NCI-H774 (cell line): ENCODE measurements at regions not wholly inside any gene's neighbourhood (a gene's known extent, or its start where the extent isn't known, plus 50 kb on each side); places are given as distances from the start of the nearest gene placed in this dataset.

ENCODE experiments used
- DNase-seq: peaks from one replicate; lab custom pipeline; 2025; lab: John Stamatoyannopoulos, UW

DNA sequence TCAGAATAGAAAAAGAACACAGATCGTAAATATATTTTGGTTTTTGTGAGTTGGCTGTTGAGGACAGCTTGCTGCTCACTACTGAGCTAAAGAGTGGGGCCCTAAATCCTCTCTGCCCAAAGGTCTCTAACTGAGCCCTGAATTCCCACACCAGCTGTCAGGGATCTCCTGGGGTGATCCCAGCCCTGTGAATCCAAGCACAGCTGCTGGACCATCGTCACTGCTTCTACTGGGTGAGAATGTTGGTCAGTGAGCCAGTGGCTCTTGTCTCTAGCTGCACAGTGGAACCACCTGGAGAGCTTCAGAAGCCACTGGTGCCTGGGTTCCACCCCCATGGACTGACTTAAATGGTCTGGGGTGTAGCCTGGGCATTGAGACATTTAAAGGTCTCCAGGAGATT is 90.5 kb upstream of the IL12A start:
- DNase-seq: no peak

DNA sequence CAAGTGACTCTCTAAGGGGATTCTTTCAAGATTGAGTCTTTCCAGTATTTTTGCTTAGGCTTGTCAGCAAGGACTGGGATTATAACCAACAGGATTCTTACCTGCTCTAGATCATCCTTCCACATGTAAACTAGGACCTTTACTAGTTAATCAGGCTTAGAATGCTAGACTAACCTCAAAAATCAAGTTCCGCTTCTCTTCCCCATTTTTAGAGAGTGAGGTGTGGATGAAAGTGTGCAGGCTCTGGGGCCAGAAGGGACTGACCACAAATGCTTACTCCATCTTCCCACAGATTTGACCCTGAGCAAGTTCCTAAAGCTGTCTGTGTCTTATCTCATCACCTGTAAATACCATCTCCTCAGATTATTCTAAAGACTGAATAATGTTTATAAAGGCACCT is 89.5 kb upstream of the IL12A start:
- DNase-seq: no peak

DNA sequence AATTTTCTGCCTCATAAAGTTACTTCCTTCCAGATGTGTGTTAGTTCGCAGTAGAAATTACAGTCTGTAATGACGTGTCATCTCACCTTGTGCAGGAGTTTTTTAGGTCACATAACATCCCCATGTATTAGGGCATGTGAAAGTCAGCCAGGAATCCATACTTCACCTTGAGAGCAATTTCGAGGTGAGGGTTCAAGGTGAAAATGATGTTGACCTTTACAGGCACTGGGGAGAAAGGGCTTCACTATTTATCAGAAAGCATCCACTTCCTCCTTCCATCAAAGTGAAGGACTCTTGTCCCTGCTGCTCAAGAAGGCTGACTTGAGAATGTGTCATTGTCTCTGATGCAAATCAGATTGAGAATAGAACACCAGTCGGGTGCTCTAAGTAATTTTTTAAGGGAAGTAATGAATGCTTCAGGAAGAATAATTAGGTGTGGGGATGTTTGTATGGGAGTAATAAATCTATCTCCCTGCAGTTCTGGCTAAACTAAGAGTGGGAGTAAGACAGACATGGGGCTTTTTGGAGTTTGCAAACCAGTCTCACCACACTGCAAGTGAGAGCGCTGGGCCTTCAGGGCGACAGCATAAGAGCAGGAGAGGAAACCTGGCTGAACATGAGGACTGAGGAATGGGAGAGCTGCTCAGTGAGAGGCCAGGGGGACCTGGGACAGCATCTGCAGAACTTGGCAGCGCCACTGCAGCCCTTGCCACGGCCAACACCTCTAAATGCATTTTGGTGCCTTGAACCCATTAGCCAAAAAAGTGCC is 85.9 kb upstream of the IL12A start:
- no peak for DNase-seq

DNA sequence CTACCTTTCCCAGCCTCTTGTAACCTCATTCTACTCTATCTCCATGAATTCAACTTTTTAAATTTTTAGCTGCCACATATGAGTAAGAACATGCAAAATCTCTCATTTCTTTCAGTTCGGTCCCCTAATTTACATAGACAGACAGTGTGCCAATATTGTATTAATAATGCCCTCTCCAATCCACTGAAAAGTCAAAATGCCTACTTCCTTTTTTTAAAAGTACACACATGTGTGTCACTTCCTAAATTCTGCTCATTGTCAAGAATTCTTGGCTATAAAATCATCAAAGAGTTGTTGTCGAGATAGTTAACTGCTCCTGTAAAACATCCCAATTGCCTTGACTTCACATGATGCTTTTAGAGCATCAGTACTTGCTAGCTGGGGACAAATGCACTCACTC is 84.2 kb upstream of the IL12A start:
- no peak for DNase-seq

DNA sequence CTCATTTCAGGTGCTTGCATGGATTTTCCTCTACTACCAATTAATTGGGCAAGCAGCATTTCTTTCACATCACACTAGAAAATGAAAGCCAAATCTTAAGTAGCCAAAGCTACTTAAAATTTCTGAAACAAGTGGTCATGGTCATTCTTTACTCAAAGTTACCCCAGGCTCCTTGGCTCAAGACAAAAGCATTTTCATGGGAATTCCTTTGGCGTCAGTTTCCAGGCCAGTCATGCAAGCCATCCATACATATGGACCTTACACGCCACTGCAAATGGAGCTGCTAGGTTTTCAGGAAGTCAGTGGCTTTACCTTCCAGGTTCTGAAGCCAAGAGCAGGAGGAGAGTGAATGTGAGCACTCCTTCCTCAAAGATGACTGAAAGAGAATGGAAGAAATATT is 83.7 kb upstream of the IL12A start:
- DNase-seq: no peak

DNA sequence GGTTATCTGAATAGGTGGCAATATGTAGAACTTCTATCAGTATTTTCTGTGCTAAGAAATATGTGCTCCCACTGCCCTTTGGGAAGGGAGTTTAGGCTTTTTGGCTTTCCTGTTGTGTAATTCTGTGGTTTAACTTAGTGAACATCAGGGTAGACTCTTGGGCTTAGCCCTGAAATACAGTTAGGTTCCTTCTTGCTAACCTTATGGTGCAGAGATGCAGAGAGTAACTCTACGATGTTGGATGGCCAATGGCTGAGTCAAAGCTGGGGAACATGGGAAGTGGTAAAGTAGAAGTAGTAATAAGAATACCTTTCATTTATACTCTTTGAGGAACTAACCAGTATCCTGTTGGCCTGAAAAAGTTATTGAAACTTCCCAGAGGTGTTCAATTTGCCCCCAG is 80.8 kb upstream of the IL12A start:
- no peak for DNase-seq

DNA sequence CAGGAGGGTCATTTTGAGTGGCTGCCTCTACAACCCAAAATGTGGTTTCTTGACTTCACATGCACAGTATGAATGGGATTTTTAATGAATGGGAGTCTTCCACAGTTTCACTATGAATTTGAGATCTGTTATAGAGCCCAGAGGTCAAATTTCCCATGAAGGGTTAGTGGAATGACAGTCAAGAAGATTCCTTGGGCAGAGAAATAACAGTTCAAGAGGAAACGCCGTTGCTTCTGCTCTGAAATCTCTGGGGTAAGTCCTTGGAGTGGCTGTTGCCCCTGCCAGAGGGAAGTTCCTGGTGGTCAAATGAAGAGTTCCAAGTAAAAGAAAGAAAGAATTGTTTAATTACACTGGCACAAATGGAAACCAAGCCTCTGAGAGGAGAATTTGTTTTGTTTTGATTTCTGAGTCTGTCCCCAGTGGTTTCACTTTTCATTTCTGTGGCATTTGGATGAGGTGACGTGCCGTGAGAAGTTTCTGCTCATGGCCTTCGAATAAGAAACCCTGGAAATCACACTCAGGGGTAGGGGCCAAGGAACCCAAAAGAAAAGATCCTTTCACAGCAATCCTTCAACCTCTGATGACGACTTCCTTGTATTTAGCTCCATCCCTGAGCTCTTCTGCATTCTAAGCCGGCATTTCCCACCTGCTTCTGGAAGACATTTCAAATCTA is 77.5 kb upstream of the IL12A start:
- DNase-seq: no peak

DNA sequence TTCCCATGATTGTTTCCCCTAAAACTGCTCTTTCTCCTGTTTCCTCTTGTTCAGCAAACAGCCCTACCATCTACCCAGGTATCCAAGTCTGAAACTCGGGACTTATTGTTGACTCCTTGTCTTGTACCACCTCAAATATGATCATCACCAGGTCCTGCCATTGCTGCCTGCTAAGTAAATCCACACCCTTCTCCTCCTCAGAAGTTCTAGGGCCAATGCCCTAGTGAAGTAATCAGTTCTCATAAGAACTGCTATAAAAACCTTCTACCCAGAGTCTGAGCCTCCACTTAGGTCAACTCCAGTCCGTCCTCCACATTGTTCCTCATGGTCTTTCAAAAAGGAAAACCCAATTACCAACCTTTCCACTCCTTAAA is 77.0 kb upstream of the IL12A start:
- no peak for DNase-seq

DNA sequence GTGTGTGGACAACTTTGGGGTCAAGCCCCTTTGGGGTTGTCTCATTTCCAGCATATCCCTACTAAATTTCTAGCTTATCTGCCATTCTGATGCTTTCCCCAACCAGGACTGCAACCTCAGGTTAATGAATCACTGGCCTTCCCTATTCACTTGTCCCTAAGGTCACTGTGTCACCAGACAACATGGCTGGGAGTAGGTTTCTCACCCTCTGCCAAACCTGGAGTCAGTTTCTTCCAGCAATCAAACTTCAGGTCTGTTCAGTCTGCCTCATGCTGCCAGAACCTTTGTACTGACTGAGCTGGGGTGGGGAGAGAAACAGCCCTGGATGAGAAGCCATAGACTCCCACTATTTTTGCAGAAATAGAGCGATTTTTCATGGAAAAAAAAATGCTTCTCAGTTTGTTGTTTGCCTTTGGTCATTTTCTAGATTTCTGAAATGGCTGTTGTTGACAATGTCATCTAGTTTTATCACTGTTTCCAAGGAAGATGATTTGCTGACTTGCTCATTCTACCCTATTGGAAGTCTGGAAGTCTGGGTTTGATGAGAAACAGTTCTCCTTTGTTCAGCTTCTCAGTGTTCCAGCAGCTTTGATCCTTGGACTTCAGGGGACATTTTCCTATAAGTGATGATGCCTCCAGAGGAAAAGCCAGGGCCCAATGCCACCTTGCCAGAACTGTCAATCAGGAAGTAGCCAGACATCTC is 74.8 kb upstream of the IL12A start:
- no peak for DNase-seq

DNA sequence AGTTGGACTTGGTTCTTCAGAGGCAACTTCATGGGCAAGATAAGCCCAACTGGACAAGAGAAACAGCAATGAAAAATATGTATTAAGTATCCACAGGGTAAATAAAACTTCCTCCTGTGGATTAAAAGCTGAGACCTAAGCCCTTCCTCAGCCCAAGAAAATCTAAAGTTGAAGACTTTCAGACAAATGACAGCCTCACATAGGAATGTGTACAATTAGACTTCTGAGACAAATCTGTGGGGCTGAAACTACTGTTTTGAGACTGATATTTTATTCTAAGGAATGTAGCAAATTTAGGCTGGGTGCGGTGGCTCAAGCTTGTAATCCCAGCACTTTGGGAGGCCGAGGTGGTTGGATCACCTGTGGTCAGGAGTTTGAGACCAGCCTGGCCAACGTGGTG is 74.2 kb upstream of the IL12A start:
- DNase-seq: no peak

DNA sequence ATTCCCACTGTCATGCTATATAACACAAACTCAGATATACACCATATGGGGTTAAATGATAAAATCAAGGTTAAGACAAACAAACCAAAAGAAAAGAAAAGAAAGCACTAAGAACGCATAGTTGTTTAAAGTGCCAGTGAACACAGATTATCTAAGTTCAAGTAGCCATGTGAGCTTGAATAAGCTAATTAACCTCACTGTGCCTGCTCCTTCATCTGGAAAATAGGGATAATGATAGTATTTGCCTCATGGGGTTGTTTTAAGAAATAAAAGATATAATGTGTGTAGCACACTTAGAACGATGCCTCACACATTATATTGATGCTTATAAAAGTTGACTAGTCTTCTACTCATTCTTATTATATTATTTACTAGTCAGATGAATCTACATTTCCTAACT is 72.6 kb upstream of the IL12A start:
- no peak for DNase-seq

DNA sequence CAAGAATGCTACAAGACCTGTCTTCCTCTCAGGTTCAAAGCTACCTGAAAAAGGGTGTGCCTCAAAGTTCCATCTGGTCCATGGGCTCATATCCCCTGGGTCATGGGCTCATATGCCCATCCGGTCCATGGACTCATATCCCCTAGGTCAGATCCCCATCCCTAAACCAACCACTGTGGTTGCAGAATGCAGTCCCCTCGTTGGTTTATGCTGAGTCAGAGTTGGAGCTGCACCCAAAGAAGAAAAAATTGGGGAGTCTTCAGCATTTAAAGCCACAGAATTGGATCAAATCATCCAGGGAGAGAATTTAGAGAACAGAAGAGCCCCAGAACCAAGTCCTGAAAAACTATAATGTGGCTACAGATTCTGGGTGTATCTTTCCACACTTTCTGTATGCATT is 71.5 kb upstream of the IL12A start:
- DNase-seq: no peak

DNA sequence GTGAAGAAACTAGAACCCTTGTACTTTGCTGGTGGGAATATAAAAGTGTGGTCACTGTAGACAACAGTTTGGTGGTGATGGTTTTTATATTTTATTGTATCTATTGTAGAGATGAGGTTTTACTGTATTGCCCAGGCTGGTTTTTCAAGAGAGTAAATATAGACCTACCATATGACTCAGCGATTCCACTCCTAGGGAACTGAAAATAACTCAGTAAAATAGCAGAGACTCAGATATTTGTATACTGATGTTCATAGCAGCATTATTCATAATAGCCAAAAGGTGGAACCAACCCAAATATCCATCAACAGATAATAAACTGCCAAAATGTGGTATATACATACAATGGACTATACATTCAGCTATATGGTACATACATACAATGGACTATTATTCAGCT is 68.8 kb upstream of the IL12A start:
- DNase-seq: no peak

DNA sequence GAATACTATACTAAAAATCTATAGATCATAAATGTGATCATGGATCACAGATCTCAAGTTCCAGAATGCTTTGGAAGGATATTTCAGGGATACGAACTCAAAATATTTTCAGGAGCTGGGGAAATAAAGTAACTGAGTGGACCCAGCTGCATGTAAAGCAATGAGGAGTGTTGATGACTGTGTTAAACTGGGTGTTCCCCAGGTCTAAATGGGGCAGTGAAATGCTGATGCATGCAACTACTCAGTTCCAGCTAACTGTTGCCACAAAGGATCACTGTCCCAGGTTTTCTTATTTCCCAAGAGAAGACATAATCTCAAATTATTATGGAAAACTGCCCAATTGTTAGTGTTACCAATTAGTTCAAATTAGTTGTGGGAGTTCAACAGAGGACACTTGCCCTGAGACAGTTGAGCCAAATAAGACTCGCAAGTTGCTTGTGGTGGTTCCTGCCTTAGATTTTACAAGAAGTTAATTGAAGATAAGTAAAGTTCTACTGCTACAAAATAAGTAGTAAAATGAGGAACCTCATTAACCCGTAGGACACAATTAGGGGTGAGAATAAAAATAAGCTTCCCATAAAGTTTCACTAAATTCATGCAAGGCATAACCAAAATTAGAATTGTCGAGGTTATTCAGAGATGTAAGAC is 66.3 kb upstream of the IL12A start:
- no peak for DNase-seq

DNA sequence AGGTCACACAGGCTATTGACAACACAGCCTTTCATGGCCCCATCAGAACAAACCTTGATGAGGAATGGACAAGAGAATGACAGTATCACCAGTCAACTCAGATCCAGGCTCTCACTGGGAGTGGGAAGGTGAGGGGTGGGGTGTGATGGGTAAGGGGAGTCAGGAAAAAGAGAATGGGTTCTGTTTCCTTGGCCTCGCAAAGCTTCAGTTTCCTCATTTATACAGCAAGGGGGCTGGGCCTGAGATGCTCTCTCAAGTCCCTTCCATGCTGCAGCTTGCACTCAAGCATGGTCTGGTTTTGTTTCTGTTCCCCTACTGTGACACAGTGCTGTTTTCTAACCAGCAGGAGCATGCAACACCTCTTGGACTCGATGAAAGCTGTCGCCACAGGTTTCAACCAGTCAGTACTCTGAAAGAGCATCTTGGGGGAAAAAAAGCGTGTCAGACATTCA is 65.7 kb upstream of the IL12A start:
- no peak for DNase-seq

DNA sequence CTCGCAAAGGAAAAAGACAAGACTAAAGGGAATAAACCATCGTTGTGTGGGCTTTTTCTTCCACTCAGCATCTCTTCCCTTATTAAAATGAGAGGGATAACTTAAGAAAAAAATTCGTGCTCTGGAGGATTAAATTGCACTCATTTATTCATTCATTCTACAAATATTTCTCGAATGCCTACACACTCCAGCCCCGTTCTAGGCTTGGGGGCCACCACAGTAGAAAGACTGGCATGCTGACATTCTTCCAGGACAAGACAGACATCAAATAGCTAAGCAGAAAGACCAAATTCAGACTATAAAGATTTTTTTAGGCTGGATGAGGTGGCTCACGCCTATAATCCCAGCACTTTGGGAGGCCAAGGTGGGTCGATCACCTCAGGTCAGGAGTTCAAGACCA is 65.3 kb upstream of the IL12A start:
- no peak for DNase-seq

DNA sequence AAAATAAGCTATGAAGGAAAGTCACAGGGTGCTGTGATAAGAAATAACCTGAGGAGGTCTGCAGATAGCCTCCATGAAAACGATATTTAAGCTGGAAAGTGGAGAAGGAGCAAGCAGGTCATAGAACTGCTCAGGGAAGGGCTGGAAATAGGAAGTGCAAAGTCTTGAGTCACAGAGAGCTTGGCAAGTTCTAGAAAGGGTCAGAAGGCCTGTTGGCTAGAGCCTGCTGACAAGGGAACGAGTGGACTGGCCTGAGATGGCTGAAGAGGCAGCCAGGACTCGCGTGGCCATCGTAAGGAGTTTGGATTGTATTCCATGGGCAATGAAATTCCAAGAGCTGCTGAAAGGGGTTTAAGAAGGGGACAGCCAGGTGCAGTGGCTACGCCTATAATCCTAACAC is 64.7 kb upstream of the IL12A start:
- DNase-seq: no peak

DNA sequence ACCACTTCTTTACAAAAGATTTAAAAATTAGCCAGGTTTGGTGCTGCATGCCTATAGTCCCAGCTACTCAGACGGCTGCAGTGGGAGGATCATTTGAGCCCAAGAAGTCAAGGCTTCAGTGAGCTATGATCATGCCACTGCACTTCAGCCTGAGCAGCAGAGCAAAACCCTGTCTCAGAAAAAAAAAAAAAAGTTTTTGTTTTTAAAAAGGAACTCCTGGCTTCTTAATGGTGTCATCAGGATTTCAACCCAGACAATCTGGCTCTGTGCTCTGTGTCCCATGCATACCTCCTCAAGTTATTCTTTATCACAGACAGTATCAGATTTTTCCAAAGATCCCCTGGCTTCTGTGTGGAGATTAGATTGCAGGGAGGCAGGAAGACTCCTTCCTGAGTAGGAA is 64.2 kb upstream of the IL12A start:
- DNase-seq: no peak

DNA sequence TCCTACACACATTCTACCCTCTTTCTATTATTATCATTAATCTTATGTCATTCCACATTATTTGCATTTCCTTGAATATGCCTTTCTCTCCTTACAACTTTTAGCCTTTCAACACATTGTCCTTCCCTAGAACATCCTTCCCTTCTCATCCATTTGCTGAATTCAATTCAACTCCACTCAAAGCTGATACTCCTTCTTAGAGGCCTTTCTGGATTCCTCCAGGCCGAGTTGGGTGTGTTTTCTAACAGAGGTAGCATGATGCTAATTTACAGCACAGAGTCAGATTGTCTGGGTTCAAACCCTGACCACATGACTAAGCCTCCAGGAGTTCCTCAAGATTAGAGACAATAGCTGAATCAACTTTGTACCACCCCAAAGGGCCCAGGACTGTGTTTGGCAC is 63.4 kb upstream of the IL12A start:
- DNase-seq: no peak

DNA sequence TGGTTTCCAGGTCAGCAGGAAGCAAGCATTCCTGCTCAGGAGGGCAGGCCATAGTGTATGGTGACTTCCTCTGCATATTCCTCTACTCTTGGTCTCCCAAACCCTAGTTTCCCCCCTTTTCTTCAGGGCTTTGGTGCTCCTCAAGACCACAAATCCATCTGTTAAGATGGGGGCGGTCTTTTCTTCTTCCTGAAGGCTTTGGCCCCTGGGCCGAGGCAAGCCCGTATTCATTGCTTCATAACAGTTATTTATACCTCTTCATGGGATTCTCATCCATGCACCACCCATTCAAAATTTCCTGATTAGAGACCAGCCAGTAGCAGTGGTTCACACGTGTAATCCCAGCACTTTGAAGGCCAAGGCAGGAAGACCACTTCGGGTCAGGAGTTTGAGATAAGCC is 62.1 kb upstream of the IL12A start:
- DNase-seq: no peak

DNA sequence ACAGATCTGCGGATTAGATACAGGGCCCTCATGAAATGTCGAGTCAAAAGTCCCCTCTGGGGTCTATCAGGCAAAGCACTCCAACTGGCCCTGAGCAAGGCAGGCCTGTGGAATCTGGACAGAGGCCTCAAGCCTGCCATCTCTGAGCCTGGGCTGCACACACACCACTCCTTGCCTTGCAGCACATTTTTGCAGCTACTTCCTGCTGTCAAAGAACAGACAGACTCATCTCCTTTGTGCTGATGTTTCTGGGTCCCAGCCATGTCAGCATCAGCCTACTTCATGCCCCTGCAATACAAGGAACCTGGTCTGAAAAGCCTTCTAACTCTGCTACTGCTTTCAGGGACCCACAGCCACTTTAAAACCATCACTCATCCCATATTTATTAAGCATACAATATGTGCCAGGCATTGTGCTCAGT is 60.6 kb upstream of the IL12A start:
- DNase-seq: no peak

DNA sequence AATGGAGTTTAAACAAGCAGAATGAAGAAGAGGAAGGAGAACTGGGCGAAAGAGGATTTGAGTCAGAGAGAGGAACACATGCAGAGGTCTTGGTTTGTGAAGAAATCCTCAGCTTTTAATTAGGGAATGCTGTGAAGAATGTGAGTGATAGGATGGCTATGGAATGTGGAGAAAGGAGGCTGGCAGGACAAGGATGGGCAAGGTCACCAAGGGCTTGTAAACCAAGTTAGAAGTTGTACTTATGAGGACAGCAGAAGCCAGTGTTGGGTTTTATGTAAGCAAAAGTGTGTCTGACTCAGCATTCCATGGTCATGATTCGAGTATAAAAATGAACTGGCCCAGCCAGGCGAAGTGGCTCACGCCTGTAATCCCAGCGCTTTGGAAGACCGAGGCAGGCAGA is 60.0 kb upstream of the IL12A start:
- no peak for DNase-seq
